HG03439 (cell line): ENCODE measurements at regions not wholly inside any gene's neighbourhood (a gene's known extent, or its start where the extent isn't known, plus 50 kb on each side); places are given as distances from the start of the nearest gene placed in this dataset.
"Not testable (repeated sequence)": the region's sequence is repeated elsewhere in the genome, so short reads cannot be mapped to it uniquely, and the experiment has no call there.

ENCODE experiments used
- ATAC-seq: cut with Tn5 transposase; IDR thresholded peaks from one replicate; pipeline ENCODE4 v1.9.1; 2021; ENCODE audit warnings: mild to moderate bottlenecking, moderate library complexity; ENCODE audit not compliant: unreplicated experiment

GRCh38 chr7:115793958-115794702 is 236.4 kb downstream of the TFEC start:
- ATAC-seq: no peak

GRCh38 chr7:115789901-115790300 is 240.7 kb downstream of the TFEC start:
- no peak for ATAC-seq

- ATAC-seq: not testable (repeated sequence)
Measured at GRCh38 chr7:115789473-115789872, 241.1 kb downstream of the TFEC start.

- no peak for ATAC-seq
Measured at GRCh38 chr7:115782696-115783490, 247.7 kb downstream of the TFEC start.

- ATAC-seq: no peak
Measured at GRCh38 chr7:115779561-115779960, 251.0 kb downstream of the TFEC start.

- ATAC-seq: no peak
Measured at GRCh38 chr7:115775981-115776380, 254.6 kb downstream of the TFEC start.

- no peak for ATAC-seq
Measured at GRCh38 chr7:115763347-115763746, 267.2 kb downstream of the TFEC start.

- ATAC-seq: no peak
Measured at GRCh38 chr7:115758025-115758424, 272.5 kb downstream of the TFEC start.

- no peak for ATAC-seq
Measured at GRCh38 chr7:115754226-115754625, 276.3 kb downstream of the TFEC start.

GRCh38 chr7:115749924-115750323 is 280.6 kb downstream of the TFEC start:
- no peak for ATAC-seq

GRCh38 chr7:115748123-115748738 is 282.3 kb downstream of the TFEC start:
- no peak for ATAC-seq

- ATAC-seq: no peak
Measured at GRCh38 chr7:115747174-115747573, 283.4 kb downstream of the TFEC start.

- no peak for ATAC-seq
Measured at GRCh38 chr7:115740043-115740442, 290.5 kb downstream of the TFEC start.

- ATAC-seq: no peak
Measured at GRCh38 chr7:115734641-115735040, 295.9 kb downstream of the TFEC start.

GRCh38 chr7:115731796-115732471 is 298.6 kb downstream of the TFEC start:
- no peak for ATAC-seq

GRCh38 chr7:115728518-115728917 is 302.0 kb downstream of the TFEC start:
- ATAC-seq: no peak

GRCh38 chr7:115724400-115725056 is 306.0 kb downstream of the TFEC start:
- ATAC-seq: no peak

- ATAC-seq: no peak
Measured at GRCh38 chr7:115722302-115722977, 308.1 kb downstream of the TFEC start.

GRCh38 chr7:115721293-115722217 is 309.0 kb downstream of the TFEC start:
- ATAC-seq: no peak
